ENCODE measurements at regions not wholly inside any gene's neighbourhood (a gene's known extent, or its start where the extent isn't known, plus 50 kb on each side); places are given as distances from the start of the nearest gene placed in this dataset.

GRCh38 chr10:10873289-10873688 is 144.4 kb upstream of the CELF2 start:
- peaks cover 35% of the 10 kb centered on the region for H3K27me3 Mint-ChIP-seq
- H3K4me3 Mint-ChIP-seq, result no peak overlapping the region
- no peak overlapping the region for H3K27ac Mint-ChIP-seq
- H3K4me1 Mint-ChIP-seq, result no peaks in the 10 kb centered on the region
- ATAC-seq (no peak), DNase-seq (no peak)
- H3K9me3 Mint-ChIP-seq, result no peaks in the 10 kb centered on the region

- H3K9me3 Mint-ChIP-seq, result no peaks in the 10 kb centered on the region
- ATAC-seq, result no peak
- DNase-seq, result no peak
- no peak overlapping the region for H3K27ac Mint-ChIP-seq
- no peaks in the 10 kb centered on the region for H3K4me1 Mint-ChIP-seq
- no peak overlapping the region for H3K4me3 Mint-ChIP-seq
- H3K27me3 Mint-ChIP-seq, result peaks cover 35% of the 10 kb centered on the region
Observed at GRCh38 chr10:10873915-10874314, 143.8 kb upstream of the CELF2 start.

GRCh38 chr10:10878963-10879362 is 138.7 kb upstream of the CELF2 start:
- Mint-ChIP-seq H3K4me1 (no peaks in the 10 kb centered on the region), H3K9me3 (peaks cover 3 to 5% of the 10 kb centered on the region in 2 donors), H3K27ac (no peak overlapping the region), H3K4me3 (no peak overlapping the region), H3K27me3 (peaks cover 15% of the 10 kb centered on the region)
- no peak for DNase-seq
- no peak for ATAC-seq

- DNase-seq, result no peak
- no peak overlapping the region for H3K4me3 Mint-ChIP-seq
- ATAC-seq, result no peak
- peaks cover 14 to 16% of the 10 kb centered on the region in 2 donors for H3K9me3 Mint-ChIP-seq
- H3K27ac Mint-ChIP-seq, result no peak overlapping the region
- no peaks in the 10 kb centered on the region for H3K4me1 Mint-ChIP-seq
- H3K27me3 Mint-ChIP-seq, result peaks cover 10% of the 10 kb centered on the region
Observed at GRCh38 chr10:10881117-10881813, 136.4 kb upstream of the CELF2 start.

GRCh38 chr10:10883737-10884136 is 133.9 kb upstream of the CELF2 start:
- H3K9me3 Mint-ChIP-seq, result peaks cover 14 to 16% of the 10 kb centered on the region in 2 donors
- ATAC-seq, result no peak
- no peak for DNase-seq
- H3K27me3 Mint-ChIP-seq, result peaks cover 15% of the 10 kb centered on the region
- H3K4me1 Mint-ChIP-seq, result no peaks in the 10 kb centered on the region
- no peak overlapping the region for H3K27ac Mint-ChIP-seq
- no peak overlapping the region for H3K4me3 Mint-ChIP-seq

- Mint-ChIP-seq H3K9me3 (peaks cover 14 to 16% of the 10 kb centered on the region in 2 donors), H3K27ac (no peak overlapping the region), H3K27me3 (peaks cover 19% of the 10 kb centered on the region), H3K4me1 (no peaks in the 10 kb centered on the region), H3K4me3 (no peak overlapping the region)
- ATAC-seq (no peak), DNase-seq (no peak)
Observed at GRCh38 chr10:10886861-10887531, 130.7 kb upstream of the CELF2 start.

GRCh38 chr10:10891124-10892082 is 126.3 kb upstream of the CELF2 start:
- Mint-ChIP-seq H3K27ac (peak overlapping the region in 1 of 2 donors; percentile 19), H3K4me1 (no peaks in the 10 kb centered on the region), H3K9me3 (peaks cover 6 to 19% of the 10 kb centered on the region in 2 donors), H3K4me3 (no peak overlapping the region), H3K27me3 (peaks cover 17% of the 10 kb centered on the region)
- no peak for DNase-seq
- ATAC-seq, result no peak

GRCh38 chr10:10892290-10892875 is 125.3 kb upstream of the CELF2 start:
- no peaks in the 10 kb centered on the region for H3K4me1 Mint-ChIP-seq
- ATAC-seq (no peak), DNase-seq (no peak)

GRCh38 chr10:10897400-10897799 is 120.3 kb upstream of the CELF2 start:
- DNase-seq, result no peak
- no peaks in the 10 kb centered on the region for H3K4me1 Mint-ChIP-seq
- H3K27ac Mint-ChIP-seq, result no peak overlapping the region
- H3K27me3 Mint-ChIP-seq, result peaks cover 13% of the 10 kb centered on the region
- no peak overlapping the region for H3K4me3 Mint-ChIP-seq
- no peak for ATAC-seq
- peaks cover 6 to 20% of the 10 kb centered on the region in 2 donors for H3K9me3 Mint-ChIP-seq

More at GRCh38 chr10:10892290-10892875, 125.3 kb upstream of the CELF2 start:
- Mint-ChIP-seq H3K27me3 (peaks cover 17% of the 10 kb centered on the region), H3K4me3 (no peak overlapping the region), H3K27ac (no peak overlapping the region), H3K9me3 (peaks cover 6 to 20% of the 10 kb centered on the region in 2 donors)

GRCh38 chr10:10901906-10902305 is 115.8 kb upstream of the CELF2 start:
- ATAC-seq (no peak), DNase-seq (no peak)
- peaks cover 7% of the 10 kb centered on the region for H3K27me3 Mint-ChIP-seq
- H3K4me1 Mint-ChIP-seq, result no peaks in the 10 kb centered on the region
- no peaks in the 10 kb centered on the region for H3K9me3 Mint-ChIP-seq
- H3K4me3 Mint-ChIP-seq, result no peak overlapping the region
- H3K27ac Mint-ChIP-seq, result no peak overlapping the region

- DNase-seq (no peak), ATAC-seq (no peak)
- H3K4me3 Mint-ChIP-seq, result no peak overlapping the region
- H3K9me3 Mint-ChIP-seq, result no peaks in the 10 kb centered on the region
- H3K27ac Mint-ChIP-seq, result no peak overlapping the region
- peaks cover 7% of the 10 kb centered on the region for H3K27me3 Mint-ChIP-seq
- no peaks in the 10 kb centered on the region for H3K4me1 Mint-ChIP-seq
Observed at GRCh38 chr10:10902951-10903350, 114.7 kb upstream of the CELF2 start.

- ATAC-seq (no peak), DNase-seq (no peak)
- Mint-ChIP-seq H3K9me3 (no peaks in the 10 kb centered on the region), H3K27ac (no peak overlapping the region), H3K4me1 (no peaks in the 10 kb centered on the region), H3K27me3 (peaks cover 7% of the 10 kb centered on the region), H3K4me3 (no peak overlapping the region)
Observed at GRCh38 chr10:10903620-10904019, 114.1 kb upstream of the CELF2 start.

- Mint-ChIP-seq H3K27ac (no peak overlapping the region), H3K27me3 (peaks cover 8% of the 10 kb centered on the region), H3K4me1 (no peaks in the 10 kb centered on the region), H3K9me3 (no peaks in the 10 kb centered on the region), H3K4me3 (no peak overlapping the region)
- ATAC-seq, result no peak
- DNase-seq, result no peak
Observed at GRCh38 chr10:10910634-10911033, 107.0 kb upstream of the CELF2 start.

GRCh38 chr10:10911035-10911434 is 106.6 kb upstream of the CELF2 start:
- Mint-ChIP-seq H3K27ac (no peak overlapping the region), H3K4me3 (no peak overlapping the region), H3K27me3 (peaks cover 8% of the 10 kb centered on the region), H3K4me1 (no peaks in the 10 kb centered on the region), H3K9me3 (no peaks in the 10 kb centered on the region)
- DNase-seq (no peak), ATAC-seq (no peak)

- no peak for DNase-seq
- Mint-ChIP-seq H3K4me1 (no peaks in the 10 kb centered on the region), H3K9me3 (no peaks in the 10 kb centered on the region), H3K4me3 (no peak overlapping the region), H3K27me3 (peaks cover 8% of the 10 kb centered on the region), H3K27ac (no peak overlapping the region)
- ATAC-seq, result no peak
Observed at GRCh38 chr10:10911471-10911921, 106.2 kb upstream of the CELF2 start.
